Tibial nerve (tissue), 4 donors: ENCODE measurements at regions not wholly inside any gene's neighbourhood (a gene's known extent, or its start where the extent isn't known, plus 50 kb on each side); places are given as distances from the start of the nearest gene placed in this dataset.

ENCODE experiments used
- CTCF ChIP-seq, 5 experiments: fragments of 200-600 bp in 3 of 5; fragments of 450-650 bp in 2 of 5; sonication (generic) in 3 of 5; IDR thresholded peaks; one replicate each; pipeline ENCODE4 v1.5.1; 2016 to 2019; ENCODE audit warnings: antibody characterized with exemption in 5 of 5, mild to moderate bottlenecking in 3 of 5, moderate library complexity in 2 of 5
- EP300 ChIP-seq, 2 donors: sonication (generic); formaldehyde crosslinking; IDR thresholded peaks; one replicate each; pipeline ENCODE4 v1.6.1; 2017; ENCODE audit warnings: antibody characterized with exemption in 2 of 2, mild to moderate bottlenecking in 1 of 2
- POLR2A ChIP-seq, 2 donors: fragments of 450-650 bp; IDR thresholded peaks; one replicate each; pipeline ENCODE4 v1.6.1; 2017; ENCODE audit warnings: antibody characterized with exemption in 2 of 2, mild to moderate bottlenecking in 2 of 2, moderate library complexity in 2 of 2

- no peak for TF ChIP-seq CTCF (IDR thresholded peaks at IDR 0.05)
- TF ChIP-seq EP300 (IDR thresholded peaks at IDR 0.05) = no peak
- TF ChIP-seq POLR2A (IDR thresholded peaks at IDR 0.05) = no peak
Measured at GRCh38 chr20:11287126-11287525, 613.3 kb upstream of the JAG1 start.
